ENCODE measurements at regions not wholly inside any gene's neighbourhood (a gene's known extent, or its start where the extent isn't known, plus 50 kb on each side); places are given as distances from the start of the nearest gene placed in this dataset.
A peak's percentile ranks its signal among the peaks of the same experiment; 100 is the strongest.

DNA sequence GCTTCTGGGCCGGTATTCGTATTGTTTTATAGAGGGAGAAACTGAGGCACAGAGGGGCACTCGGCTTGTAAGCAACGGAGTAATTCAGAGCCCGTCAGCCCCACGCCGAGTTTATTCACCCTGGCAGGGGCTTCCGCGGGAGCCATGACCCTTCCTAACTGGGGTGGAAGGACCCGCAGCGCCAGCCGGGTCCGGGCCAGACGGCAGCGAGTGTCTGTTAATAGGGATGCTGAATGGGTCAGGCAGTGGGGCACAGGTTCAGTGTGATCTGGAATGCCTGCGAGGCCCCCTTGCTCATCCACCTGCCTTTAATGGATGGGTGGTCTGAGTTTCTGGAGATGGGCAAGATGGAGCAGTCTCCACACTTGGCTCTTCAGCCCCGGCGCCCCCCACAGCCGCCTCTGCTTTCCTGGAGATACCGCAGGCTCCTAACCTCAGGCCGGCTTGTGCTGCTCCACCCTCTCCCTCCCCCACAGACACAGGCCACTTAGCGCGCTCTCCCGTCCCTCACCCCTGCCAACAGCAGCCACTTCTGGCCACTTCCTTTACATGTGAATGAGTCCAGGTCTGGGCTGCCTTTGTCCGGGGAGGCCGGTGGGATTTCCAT lies 147.1 kb downstream of the ERCC6L2 start:
- H3K27me3 Mint-ChIP-seq (ENCODE audit: insufficient read depth, low read depth, poor library complexity), result peaks cover 81% of the 10 kb centered on the region
- peaks cover 23% of the 10 kb centered on the region for H3K4me1 Mint-ChIP-seq
- Histone ChIP-seq H3K4me2 (peak overlapping the region; percentile 99), H3K9me2 (ENCODE audit: insufficient read depth) (0 out of 2 replicates have a peak, but pooled peaks cover 3% of the 10 kb centered on the region), H3K79me2 (replicated peaks; ENCODE audit: insufficient read depth) (no peaks in the 10 kb centered on the region), H2AFZ (peak overlapping the region; percentile 97), H3K27ac (ENCODE audit: low read depth) (no peak overlapping the region), H3F3A (replicated peaks; ENCODE audit: low read depth) (no peaks in the 10 kb centered on the region; the same call in 1 of the 2 replicates), H3K27me3 (ENCODE audit: insufficient read depth) (peaks cover 92% of the 10 kb centered on the region), H3K4me3 (peak overlapping the region; percentile 80), H3K36me3 (ENCODE audit: insufficient read depth) (no peaks in the 10 kb centered on the region), H3K4me1 (ENCODE audit: insufficient read depth) (peaks cover 10% of the 10 kb centered on the region; the same call in 1 of the 2 replicates), H4K20me1 (replicated peaks; ENCODE audit: insufficient read depth) (peaks cover 5% of the 10 kb centered on the region; the same call in 1 of the 2 replicates)
- TF ChIP-seq, protein P1, sequence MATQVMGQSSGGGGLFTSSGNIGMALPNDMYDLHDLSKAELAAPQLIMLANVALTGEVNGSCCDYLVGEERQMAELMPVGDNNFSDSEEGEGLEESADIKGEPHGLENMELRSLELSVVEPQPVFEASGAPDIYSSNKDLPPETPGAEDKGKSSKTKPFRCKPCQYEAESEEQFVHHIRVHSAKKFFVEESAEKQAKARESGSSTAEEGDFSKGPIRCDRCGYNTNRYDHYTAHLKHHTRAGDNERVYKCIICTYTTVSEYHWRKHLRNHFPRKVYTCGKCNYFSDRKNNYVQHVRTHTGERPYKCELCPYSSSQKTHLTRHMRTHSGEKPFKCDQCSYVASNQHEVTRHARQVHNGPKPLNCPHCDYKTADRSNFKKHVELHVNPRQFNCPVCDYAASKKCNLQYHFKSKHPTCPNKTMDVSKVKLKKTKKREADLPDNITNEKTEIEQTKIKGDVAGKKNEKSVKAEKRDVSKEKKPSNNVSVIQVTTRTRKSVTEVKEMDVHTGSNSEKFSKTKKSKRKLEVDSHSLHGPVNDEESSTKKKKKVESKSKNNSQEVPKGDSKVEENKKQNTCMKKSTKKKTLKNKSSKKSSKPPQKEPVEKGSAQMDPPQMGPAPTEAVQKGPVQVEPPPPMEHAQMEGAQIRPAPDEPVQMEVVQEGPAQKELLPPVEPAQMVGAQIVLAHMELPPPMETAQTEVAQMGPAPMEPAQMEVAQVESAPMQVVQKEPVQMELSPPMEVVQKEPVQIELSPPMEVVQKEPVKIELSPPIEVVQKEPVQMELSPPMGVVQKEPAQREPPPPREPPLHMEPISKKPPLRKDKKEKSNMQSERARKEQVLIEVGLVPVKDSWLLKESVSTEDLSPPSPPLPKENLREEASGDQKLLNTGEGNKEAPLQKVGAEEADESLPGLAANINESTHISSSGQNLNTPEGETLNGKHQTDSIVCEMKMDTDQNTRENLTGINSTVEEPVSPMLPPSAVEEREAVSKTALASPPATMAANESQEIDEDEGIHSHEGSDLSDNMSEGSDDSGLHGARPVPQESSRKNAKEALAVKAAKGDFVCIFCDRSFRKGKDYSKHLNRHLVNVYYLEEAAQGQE (IDR thresholded peaks at IDR 0.05; ENCODE audit: unreplicated experiment), result no peak
- TF ChIP-seq EZH2 (IDR thresholded peaks at IDR 0.05; ENCODE audit: low read depth, unreplicated experiment), result peak; percentile 46
- H3K9me3 Mint-ChIP-seq, result no peaks in the 10 kb centered on the region; the same call in 2 of the 3 replicates
- DNase-seq (ENCODE audit: low spot score), result peak; percentile 75
- H3K36me3 Mint-ChIP-seq (ENCODE audit: low read depth), result no peaks in the 10 kb centered on the region; the same call in 2 of the 3 replicates
- H3K4me3 Mint-ChIP-seq, result peak overlapping the region; percentile 78
- ATAC-seq, result peak; percentile 32
- H3K27ac Mint-ChIP-seq, result no peak overlapping the region

DNA sequence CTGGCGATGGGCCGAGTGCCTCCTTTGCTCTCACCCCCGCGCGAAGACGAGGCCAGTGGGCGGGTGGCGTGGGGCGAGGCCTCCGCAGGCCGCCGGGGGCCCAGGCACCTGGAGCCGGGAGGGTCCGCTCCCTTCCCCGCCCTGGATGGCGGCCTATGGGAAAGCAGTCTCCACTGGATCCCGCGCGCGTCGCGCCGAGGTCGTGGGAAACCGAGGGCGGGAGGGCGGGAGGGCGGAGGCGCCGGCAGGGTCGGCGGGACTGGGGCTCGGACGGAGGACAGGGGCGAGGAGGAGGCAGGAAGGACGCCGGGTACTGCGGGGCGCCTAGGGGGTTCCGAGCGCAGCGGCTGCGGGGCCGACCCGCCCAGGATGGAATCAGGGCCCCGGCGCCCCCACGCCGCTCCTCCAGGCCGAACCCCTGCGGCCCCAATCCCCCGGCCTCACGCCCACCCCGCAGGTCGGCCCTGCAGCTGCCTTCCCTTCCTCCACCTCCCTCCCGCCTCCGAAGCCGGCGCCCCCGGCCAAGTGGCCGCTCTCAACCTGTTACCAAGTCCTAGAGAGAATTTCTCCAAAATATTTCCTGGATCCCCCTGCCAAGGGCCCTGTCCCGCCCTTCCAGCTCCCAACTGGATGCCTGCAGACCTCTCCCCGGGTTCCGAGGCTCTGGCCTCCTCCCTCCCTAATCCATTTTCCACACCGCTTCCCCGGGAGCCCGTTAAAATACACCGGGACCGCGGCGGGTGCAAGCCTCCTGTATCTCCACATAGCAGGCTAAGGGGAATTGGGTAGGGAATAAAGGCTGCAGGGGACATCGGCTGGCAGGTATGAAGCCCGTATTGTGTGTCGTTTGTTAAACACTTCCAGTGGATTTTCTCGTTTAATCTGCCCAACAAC lies 146.3 kb downstream of the ERCC6L2 start:
- no peaks in the 10 kb centered on the region for H3K79me2 ChIP-seq (replicated peaks; ENCODE audit: insufficient read depth)
- Mint-ChIP-seq H3K4me1 (peaks cover 20% of the 10 kb centered on the region), H3K27me3 (ENCODE audit: insufficient read depth, low read depth, poor library complexity) (peaks cover 76% of the 10 kb centered on the region), H3K9me3 (no peaks in the 10 kb centered on the region; the same call in 2 of the 3 replicates), H3K36me3 (ENCODE audit: low read depth) (no peaks in the 10 kb centered on the region; the same call in 2 of the 3 replicates), H3K27ac (no peak overlapping the region), H3K4me3 (peak overlapping the region; percentile 78)
- DNase-seq (ENCODE audit: low spot score) (peak; percentile 44), ATAC-seq (peak; percentile 15)
- H4K20me1 ChIP-seq (replicated peaks; ENCODE audit: insufficient read depth), result peaks cover 5% of the 10 kb centered on the region; the same call in 1 of the 2 replicates
- H3K36me3 ChIP-seq (ENCODE audit: insufficient read depth), result no peaks in the 10 kb centered on the region; the same call in 1 of the 2 replicates
- peaks cover 84% of the 10 kb centered on the region for H3K27me3 ChIP-seq (ENCODE audit: insufficient read depth)
- TF ChIP-seq CREB1 (CRISPR knock-in tag; IDR thresholded peaks at IDR 0.05; ENCODE audit: low read depth) (no peak), STAT1 (IDR thresholded peaks at IDR 0.05; ENCODE audit: unreplicated experiment) (no peak), ZNF114 (CRISPR knock-in tag; IDR thresholded peaks at IDR 0.05) (no peak), EZH2phosphoT487 (IDR thresholded peaks at IDR 0.05; ENCODE audit: unreplicated experiment) (peak; percentile 75), EZH2 (IDR thresholded peaks at IDR 0.05; ENCODE audit: low read depth, unreplicated experiment) (peak; percentile 97)
- TF ChIP-seq, protein P1 (IDR thresholded peaks at IDR 0.05; ENCODE audit: unreplicated experiment), result no peak
- TF ChIP-seq, protein P2, sequence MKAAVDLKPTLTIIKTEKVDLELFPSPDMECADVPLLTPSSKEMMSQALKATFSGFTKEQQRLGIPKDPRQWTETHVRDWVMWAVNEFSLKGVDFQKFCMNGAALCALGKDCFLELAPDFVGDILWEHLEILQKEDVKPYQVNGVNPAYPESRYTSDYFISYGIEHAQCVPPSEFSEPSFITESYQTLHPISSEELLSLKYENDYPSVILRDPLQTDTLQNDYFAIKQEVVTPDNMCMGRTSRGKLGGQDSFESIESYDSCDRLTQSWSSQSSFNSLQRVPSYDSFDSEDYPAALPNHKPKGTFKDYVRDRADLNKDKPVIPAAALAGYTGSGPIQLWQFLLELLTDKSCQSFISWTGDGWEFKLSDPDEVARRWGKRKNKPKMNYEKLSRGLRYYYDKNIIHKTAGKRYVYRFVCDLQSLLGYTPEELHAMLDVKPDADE (IDR thresholded peaks at IDR 0.05), result no peak
- no peak overlapping the region for H3K27ac ChIP-seq (ENCODE audit: low read depth)
- H3K4me2 ChIP-seq, result peak overlapping the region; percentile 99
- H3K4me3 ChIP-seq, result peak overlapping the region; percentile 80
- 0 out of 2 replicates have a peak, but pooled peaks cover 3% of the 10 kb centered on the region for H3K9me2 ChIP-seq (ENCODE audit: insufficient read depth)
- H2AFZ ChIP-seq, result peak overlapping the region; percentile 97
- H3K4me1 ChIP-seq (ENCODE audit: insufficient read depth), result peaks cover 10% of the 10 kb centered on the region; the same call in 1 of the 2 replicates
- no peaks in the 10 kb centered on the region; the same call in 1 of the 2 replicates for H3F3A ChIP-seq (replicated peaks; ENCODE audit: low read depth)
